ENCODE measurements at regions not wholly inside any gene's neighbourhood (a gene's known extent, or its start where the extent isn't known, plus 50 kb on each side); places are given as distances from the start of the nearest gene placed in this dataset.
"Not testable (repeated sequence)": the region's sequence is repeated elsewhere in the genome, so short reads cannot be mapped to it uniquely, and the experiment has no call there.

DNA sequence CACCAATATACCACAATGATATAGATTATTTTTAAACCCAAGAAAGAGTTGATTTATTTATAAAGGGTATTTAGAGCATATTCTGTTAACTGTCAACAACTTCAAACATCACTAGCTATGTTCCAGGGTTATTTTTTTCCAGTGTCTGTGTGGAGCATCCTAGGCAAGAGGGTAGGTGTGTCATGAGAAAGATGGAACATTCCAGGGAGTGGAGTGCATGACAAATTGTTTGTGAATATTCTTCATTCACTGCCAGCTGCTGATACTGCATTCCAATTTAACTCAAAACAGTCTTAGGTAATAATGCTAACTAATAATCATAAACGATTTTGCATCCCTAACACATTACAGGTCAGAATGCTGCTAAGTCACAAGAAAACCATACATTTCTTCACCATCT is 148.7 kb upstream of the RASGEF1B start:
- no peak for DNase-seq

DNA sequence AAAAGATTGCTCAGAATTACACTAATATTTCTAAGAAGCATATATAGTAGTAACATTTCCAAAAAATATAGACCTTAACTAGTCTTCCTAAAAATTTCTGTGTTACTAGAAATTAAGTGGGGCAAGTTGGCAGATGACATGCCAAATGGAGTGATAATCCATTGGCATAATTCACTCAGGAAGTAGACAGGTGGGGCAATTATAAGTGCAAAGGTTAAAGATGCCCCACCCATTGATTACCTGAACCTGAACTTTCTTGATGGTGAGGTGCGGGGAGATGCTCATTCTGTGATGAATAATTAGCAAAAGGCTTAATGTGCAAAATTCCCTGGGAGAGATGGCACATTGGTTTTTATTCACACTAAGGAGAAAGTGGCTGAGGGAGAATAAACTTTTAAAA is 145.8 kb upstream of the RASGEF1B start:
- DNase-seq: no peak

DNA sequence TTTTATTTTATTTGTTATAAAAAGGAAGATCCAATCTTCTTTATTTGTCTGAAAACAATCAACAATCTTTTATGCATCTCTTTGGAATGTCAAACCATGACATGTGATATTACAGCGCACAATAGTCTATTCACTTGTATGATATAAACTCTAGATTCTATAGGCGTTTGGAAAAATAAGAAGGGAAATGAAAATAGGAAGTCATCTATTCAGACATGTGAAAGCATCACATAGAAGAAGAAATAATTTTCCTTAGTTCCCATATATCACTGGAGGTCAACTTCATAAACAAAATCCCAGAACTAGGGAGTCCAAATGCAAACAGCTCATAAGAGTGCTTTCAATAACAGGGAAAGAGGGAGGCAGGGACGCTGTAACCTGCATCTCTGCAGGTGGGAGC is 139.5 kb upstream of the RASGEF1B start:
- DNase-seq: no peak

DNA sequence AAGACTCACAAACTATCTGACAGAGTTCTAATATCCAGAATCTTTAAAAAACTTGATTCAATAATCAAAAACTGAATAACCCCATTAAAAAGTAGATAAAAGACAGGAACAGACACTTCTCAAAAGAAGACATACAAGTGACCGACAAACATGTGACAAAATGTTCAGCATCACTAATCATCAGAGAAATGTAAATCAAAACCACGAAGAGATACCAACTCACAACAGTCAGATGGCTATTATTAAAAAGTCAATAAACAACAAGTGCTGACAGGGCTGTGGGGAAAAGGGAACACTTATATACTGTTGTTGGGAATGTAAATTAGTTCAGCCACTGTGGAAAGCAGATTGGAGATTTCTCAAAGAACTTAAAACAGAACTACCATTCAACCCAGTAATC is 138.1 kb upstream of the RASGEF1B start:
- DNase-seq: no peak

DNA sequence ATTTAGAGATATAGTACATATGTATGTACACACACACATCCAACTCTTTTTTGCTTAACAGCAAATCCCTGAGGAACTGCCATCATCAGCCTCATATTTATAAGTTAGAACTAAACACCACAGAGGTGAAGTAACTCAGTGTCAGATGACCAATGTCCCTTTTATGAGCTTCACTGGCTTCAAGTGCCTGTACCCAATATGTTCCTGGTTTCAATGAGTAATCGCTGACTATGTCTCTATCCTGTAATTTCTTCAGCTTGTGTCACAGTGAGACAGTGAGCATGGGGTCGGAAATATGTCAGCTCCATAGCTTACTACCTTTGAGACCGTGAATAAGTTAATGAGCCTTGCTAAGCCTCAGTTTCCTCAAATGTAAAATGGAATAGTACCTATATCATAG is 136.2 kb upstream of the RASGEF1B start:
- no peak for DNase-seq

DNA sequence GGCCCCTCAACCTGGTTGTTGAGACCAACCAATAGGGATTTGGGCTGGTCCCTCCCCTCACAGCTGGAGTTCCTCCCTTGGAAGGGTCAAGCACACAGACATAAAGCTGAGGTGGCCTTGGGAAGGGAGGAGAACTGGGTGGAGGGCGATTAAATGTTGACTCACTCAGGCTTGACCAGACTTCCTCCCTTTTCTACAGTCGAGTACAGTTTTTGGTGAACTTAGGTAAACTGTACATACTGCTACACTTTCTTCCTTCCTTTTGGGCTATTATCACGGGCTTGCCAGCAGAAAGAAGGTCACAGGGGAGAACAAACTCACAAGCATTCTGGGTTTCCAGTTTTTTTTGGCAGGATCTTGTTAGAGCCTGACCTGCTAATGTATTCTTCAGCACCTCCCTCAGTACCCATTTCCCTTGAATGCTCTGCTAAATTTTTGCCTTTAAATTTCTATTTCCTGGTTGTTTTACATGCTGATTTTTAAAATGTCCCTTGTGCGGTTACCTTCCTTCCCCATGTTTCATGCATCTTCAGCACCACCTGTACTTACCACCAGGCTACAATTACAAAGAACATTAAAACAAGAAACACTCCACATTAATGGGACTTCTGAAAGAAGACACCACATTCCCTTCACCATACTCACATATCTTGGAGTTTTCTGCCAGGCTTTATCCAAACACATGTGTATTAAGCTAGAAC is 135.2 kb upstream of the RASGEF1B start:
- no peak for DNase-seq

DNA sequence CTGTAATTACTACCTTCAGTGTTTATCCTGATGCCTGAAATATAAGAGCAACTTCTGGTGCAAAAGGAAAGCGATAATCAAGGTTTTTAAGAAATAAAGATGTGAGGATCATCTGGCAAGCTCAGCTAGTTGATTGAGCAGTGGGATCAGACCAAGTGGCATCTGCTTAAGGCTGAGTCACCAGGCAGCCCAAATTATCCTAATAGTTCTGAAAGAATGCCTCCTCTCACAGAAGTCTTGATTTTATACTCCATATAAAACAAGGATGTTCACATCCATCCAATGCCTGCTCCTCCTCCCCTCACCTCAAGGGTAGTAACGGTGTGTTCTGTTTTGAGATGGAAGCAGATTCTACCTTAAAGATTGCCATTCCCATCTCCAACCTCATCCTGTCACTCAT is 134.5 kb upstream of the RASGEF1B start:
- DNase-seq: no peak

DNA sequence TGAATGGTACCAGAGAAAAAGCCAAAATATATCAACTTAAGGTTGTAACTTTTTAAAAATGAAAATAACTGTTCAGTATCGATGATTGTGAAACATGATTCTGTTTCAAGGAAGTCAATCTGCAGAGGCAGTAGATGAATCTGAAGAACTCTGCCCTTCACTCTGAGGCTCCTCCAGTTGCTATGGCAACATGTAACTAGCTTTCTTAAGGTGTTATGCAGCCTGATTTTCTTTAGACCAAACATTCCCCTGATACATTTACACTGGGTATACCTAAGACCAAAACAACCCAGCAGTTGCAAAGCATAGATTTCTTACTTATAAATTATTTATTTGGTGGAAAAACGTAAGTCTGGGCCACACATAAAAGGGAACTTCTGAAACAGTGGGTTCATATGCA is 133.6 kb upstream of the RASGEF1B start:
- no peak for DNase-seq

DNA sequence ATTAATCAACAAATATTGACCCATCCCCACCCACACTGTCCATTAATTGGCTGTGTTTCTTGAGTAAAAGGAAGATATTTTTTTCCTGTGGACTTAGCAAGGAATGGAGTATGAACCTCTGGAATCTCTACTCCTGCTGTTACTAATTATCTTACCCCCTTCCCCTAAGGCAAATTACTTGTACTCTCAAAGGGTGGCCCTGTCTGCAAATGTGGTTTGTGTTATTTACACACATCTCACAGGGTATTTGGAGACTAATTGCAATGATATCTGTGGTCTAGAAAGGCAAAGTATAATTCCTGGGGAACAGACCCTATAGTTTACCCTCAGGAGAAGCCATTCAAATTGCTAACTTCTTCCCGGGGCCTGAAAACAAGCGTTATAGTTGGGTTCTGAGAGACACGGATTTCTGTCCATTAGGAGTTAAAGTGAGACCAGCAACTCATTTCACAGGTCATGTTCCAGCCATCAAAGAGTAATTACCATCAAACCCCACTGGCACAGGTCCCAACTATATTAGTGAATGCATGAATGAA is 133.0 kb upstream of the RASGEF1B start:
- no peak for DNase-seq

DNA sequence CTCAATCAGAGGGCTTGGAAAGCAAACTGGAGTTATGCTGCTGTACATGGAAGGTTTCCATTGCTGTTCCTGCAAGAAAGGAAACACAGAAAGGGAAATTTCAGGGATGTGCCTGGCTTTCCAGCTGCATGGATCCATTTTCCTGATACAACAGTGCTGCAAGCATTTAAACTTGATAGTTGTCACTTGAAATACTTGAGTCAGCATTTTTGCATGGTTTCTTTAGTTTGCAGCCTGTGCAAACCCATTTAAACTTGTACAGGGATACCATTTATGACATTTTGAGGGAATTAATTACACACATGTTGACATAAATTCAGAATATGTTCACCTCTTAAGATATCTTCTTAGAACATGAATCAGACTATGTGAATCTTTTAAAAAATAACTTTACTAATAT is 131.1 kb upstream of the RASGEF1B start:
- DNase-seq: no peak

DNA sequence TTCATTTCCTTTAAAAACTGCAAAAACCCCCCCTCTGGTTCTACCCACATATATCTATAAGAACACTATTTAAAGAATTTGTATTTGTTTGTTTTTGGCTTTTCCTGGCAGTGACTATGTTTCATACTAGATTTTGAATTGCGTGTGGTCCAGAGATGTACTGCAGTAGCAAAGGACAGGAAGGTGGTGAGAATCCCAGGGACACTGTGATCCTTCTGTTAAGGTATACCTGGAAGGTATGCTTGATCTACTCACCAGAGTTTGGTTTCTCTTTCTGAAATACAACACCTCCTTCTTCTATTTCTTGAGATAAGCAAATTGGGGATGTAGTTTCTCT is 129.6 kb upstream of the RASGEF1B start:
- no peak for DNase-seq

DNA sequence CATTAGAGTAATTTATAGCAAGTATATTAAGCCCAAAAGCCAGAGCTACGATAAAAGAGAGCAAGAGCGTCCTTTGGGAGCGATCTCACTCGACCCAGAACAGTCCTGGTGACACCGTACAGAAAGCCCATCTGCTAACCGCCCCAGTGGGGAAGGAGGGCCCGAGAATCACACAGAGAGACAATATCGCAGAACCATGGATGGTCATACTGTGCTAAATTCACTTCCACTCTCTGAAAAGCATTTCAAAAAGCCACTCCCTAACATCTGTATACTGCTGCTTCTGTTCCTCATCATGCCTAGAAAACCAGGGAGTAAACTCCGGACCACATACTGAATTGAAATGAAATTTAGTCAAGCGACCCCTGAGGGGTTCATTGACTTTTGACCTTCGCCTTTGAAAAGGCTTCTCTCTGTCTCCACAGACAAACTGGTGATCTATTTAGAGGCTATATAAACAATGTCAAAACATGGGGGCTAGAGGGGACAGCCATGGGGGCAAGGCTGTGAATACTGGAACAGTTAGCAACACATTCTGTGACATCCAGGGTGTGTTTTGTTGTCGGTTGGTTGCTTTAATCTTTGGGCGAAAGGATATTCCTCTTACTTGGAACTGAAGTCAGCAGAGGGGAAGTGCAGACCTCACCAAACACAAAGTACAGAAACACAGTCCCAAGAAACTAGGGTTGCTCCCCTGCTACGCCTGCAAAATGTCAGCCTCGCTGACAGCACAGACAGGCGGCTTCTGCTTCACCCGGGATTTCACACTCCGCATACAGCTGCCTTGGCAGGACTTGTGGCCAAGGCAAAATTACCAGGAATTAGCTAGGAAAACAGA is 129.0 kb upstream of the RASGEF1B start:
- DNase-seq: no peak

DNA sequence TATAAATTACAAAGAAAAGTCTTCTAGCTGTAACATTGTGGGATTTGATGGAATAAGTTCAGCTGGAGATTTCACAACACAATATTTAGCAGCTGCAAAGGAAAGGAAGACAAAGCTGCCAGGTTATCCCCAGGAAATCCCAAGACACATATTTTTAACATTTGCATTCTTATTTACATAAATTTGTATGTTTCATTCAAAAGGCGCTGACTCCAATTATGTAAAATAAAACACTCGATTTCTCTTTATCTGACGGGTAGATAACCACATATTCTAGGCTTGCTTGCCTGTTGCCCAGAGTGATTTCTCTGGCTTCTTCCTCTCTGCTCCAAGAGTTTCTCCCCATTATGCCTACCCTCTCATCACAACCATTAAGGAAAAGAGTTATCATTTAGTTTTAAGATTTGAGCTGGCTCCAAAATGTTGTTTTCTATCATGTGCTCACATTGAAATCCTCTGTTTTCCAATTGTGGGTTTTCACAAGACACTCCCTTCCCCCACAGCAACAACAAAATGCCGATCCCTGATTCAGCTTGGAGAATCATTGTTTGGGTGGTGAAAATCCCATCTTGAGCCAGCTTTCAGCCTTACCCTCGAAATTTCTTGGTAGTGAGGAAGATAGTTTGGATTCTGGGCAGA is 128.2 kb upstream of the RASGEF1B start:
- DNase-seq: no peak

DNA sequence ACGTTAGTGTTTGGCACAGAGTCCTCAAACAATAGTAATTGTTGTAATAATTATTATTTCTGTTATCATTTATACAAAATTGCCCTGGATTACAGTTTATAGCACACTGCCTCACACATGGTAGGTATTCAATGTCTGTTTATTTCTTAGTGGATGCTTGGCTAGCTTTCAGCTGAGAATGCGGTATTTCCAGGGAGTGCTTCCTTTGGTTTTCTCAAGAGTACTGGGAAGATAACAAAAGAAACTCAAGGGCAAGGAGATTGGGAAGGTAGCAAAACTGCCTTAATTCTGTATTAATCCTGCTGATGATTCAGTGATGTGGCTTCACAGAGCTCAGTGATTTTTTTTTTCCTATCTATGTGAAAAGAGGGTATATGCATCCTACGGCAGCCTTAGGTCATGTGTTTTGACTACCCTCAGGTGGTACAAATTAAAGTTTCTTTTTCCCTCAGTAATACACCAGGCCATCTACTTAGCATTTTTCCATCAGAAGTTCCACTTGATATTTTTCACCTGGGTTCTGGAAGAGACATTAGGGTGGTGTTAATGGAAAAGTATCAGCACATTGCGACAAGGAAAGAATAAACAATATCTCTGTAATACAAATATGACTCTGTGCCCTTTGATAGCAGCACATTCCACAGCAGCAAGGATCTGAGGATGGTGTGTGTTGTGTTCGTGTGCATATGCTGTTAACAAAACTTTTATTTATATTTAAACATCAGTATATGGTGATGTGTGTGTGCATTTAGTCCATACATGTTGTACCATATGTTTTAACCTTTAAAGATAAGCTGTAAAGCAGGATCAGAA is 124.3 kb upstream of the RASGEF1B start:
- DNase-seq: no peak

DNA sequence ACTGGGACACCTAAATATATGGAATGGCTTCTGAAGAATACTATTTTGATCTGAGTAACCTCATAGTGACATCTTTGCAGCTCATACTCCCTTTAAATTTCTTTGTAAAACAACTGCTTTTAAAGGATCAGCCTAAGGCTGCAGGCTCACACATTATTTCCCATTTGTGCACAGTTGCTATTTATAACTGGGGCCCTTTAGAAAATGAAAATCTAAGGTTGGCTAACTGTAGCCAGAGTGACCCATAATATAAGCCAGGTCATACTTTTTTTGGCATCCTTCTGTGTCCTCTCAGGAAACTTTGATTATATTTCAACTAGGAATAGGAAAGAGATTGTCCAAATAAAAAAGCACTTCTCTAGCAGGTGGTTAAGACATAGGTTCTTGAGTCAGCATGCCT is 123.6 kb upstream of the RASGEF1B start:
- no peak for DNase-seq

DNA sequence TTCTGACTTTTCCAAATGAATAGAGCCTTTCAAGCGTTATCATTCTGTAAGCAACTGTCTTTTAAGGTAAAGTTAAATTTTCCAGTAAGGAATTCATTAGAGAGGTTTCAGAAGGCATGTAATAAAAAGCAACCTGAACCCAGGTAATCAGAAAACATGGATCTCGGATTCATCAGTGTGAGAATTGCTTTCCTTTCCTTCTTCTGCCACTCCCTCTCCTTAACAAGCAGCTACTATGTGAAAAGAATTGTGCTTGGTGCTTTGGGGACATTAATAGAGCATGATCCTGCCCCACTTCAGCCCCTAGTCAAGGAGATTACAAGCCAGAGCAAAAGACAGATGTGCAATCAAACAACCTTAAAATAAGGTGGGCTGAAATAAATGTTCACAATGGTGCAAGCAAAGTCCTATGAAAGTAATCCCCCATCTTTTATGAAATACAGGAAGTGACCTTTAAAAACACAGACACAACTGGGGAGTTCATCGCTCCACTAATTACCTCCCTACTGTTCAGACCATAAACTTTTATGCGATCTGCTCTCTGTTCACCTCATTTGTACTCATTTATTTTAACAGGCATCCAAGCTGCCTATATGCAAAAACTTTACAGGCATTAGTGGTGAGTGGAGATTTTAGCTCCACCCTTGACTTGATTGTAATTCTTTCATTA is 122.9 kb upstream of the RASGEF1B start:
- no peak for DNase-seq

DNA sequence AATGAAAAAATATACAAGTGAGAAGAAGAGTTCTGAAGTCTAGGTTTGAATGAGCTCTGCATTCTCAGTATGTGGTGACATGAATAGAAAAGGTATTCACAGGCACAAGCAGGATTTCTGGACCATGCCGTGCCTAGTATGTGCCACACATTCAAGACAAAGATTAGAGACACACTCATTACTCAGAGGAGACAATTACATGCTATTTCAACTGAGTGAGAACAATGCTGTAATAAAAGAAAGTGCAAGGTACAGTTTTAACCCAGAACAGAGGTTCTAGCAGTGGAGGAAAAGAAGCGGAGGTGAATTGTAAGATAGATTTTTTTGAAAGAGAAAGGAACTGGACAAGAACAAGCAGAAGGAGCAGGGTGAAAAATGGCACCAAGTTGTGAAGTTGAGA is 121.0 kb upstream of the RASGEF1B start:
- no peak for DNase-seq

DNA sequence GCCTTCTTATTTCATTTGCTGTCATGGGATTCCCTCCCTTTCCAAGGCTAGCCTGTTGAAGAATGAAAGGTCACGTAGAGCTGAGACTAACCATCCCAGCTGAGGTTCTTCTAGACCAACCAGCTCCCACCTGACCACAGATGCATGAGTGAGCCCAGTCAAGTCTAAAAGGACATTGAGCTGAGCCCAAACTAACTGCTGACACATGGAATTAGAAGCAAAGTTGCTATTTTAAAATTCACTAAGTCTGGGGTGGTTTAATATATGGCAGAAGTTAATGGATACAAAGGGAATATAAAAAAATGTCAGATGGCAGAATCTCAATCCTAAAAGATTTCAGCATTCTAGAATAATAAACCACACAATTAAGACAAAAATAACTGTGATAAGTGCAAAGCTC is 118.9 kb upstream of the RASGEF1B start:
- DNase-seq: no peak

DNA sequence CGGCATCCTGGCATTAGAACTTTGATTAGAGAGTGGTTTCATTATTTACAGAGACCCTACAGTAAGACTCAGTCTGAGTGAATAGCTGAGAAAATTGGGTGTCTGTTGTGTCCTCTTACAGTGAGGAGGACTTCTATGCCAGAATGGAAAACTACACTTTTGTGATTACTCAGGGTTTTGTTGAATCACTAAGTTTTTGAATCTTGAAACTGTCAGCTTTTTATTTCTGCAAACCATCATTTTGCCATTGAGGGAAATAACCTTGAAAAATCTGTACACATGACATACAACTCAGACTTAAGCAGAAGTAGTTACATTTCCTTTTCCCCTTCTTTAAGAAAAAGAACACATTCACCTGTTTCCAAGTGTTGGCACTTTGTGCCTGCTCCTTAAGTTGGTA is 117.6 kb upstream of the RASGEF1B start:
- DNase-seq: peak; percentile 13

DNA sequence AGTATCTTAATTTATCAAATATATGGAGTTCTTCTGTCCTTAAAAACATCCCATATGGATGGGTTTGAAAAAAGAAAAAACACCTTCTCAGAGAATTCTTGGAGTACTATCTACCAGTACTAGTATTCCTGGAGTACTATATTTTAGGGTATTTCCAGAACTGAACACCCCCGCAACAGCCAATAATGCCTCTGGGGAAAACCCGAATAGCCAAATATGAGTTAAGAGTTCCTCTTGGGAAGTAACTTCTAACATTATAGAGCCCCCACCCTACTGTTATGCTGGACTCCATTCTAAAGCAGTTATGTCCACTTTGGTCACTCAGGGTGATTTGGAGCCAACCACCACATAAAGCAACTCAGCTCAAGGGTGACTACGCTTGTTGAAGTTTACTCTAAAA is 115.0 kb upstream of the RASGEF1B start:
- no peak for DNase-seq

DNA sequence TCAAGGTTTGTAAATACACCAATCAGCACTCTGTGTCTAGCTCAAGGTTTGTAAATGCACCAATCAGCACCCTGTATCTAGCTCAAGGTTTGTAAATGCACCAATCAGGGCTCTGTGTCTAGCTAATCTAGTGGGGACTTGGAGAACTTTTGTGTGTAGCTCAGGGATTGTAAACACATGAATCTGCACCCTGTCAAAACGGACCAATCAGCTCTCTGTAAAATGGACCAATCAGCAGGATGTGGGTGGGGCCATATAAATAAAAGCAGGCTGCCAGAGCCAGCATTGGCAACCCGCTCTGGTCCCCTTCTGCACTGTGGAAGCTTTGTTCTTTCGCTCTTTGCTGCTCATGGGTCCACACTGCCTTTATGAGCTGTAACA is 109.3 kb upstream of the RASGEF1B start:
- DNase-seq: not testable (repeated sequence)

DNA sequence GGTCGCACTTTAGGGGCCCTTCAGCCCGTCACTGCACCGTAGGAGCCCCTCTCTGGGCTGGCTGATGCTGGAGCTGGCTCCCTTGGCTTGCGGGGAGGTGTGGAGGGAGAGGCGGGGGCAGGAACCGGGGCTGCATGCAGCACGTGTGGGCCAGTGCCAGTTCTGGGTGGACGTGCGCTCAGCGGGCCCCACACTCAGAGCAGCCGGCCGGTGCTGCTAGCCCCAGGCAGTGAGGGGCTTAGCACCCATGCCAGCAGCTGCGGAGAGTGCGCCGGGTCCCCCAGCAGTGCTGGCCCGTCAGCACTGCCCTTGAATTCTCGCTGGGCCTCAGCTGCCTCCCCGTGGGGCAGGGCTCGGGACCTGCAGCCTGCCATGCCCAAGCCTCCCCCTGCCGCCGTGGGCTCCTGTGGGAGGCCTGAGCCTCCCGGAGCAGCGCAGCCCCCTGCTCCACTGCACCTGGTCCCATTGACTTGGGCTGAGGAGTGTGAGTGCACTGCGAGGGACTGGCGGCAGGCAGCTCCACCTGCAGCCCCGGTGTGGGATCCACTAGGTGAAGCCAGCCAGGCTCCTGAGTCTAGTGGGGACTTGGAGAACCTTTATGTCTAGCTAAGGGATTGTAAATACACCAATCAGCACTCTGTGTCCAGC is 108.8 kb upstream of the RASGEF1B start:
- no peak for DNase-seq

Measured in RPMI8226 (cell line).